PC-3 (cell line): ENCODE measurements at regions not wholly inside any gene's neighbourhood (a gene's known extent, or its start where the extent isn't known, plus 50 kb on each side); places are given as distances from the start of the nearest gene placed in this dataset.

ENCODE experiments used
- EZH2 ChIP-seq: fragments of 300-600 bp; sonication (generic); IDR thresholded peaks from one replicate; pipeline ENCODE4 v1.6.1; 2017; ENCODE audit warnings: antibody characterized with exemption, mild to moderate bottlenecking, low read length; ENCODE audit not compliant: unreplicated experiment
- EZH2phosphoT487 ChIP-seq: fragments of 300-600 bp; sonication (generic); IDR thresholded peaks from 2 replicates; pipeline ENCODE4 v1.6.1; 2018; ENCODE audit warnings: mild to moderate bottlenecking, antibody characterized with exemption, low read length, borderline replicate concordance
- TF ChIP-seq, protein P1 (sequence below): fragments of 300-600 bp; sonication (generic); conservative IDR thresholded peaks from 2 replicates; pipeline ENCODE4 v1.5.1; 2017; ENCODE audit warnings: antibody characterized with exemption, low read depth, mild to moderate bottlenecking, low read length

DNA sequence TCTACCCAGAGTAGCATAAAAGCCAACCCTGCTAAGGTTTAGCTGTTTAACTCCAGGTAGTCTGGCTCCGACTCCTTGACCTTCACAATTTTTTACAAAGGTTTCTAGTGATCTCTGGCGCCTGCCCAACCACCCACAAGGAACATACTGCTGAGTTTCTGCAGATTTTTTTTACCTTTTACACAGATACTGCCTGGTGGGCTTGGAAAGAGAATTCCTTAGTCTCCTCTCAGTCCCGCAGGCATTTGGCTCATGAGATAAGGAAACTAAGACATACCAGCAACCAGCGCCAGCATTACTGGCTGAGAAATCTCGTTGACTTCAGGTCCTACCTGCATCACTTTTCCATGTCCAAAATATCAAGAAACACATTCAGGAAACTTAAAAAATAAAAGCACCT is 51.1 kb upstream of the LYZL1 start:
- TF ChIP-seq, protein P1, sequence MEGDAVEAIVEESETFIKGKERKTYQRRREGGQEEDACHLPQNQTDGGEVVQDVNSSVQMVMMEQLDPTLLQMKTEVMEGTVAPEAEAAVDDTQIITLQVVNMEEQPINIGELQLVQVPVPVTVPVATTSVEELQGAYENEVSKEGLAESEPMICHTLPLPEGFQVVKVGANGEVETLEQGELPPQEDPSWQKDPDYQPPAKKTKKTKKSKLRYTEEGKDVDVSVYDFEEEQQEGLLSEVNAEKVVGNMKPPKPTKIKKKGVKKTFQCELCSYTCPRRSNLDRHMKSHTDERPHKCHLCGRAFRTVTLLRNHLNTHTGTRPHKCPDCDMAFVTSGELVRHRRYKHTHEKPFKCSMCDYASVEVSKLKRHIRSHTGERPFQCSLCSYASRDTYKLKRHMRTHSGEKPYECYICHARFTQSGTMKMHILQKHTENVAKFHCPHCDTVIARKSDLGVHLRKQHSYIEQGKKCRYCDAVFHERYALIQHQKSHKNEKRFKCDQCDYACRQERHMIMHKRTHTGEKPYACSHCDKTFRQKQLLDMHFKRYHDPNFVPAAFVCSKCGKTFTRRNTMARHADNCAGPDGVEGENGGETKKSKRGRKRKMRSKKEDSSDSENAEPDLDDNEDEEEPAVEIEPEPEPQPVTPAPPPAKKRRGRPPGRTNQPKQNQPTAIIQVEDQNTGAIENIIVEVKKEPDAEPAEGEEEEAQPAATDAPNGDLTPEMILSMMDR, result no peak
- TF ChIP-seq EZH2 (no peak), EZH2phosphoT487 (no peak)
